Right atrium auricular region (tissue), 2 donors: ENCODE measurements at regions not wholly inside any gene's neighbourhood (a gene's known extent, or its start where the extent isn't known, plus 50 kb on each side); places are given as distances from the start of the nearest gene placed in this dataset.

ENCODE experiments used
- DNase-seq: peaks from one replicate; pipeline ENCODE4 v3.0.0-alpha.2; 2019; ENCODE audit warnings: low spot score
- H3K27ac ChIP-seq, 2 donors: fragments of 200-600 bp; sonication (generic); 1 replicate in 1 of 2; 2 replicates in 1 of 2; pipeline ENCODE4 v1.5.1; 2016 to 2019
- H3K27me3 ChIP-seq, 2 donors: fragments of 200-600 bp; sonication (generic); one replicate each; pipeline versions ENCODE4 v1.5.1 to v1.6.0; 2017 to 2019
- H3K36me3 ChIP-seq: fragments of 200-600 bp; sonication (generic); one replicate; pipeline ENCODE4 v1.5.1; 2016
- H3K4me1 ChIP-seq, 2 donors: fragments of 200-600 bp; sonication (generic); one replicate each; pipeline versions ENCODE4 v1.5.1 to v1.6.0; 2017 to 2019
- H3K4me3 ChIP-seq, 2 donors: fragments of 200-600 bp; sonication (generic); 1 replicate in 1 of 2; 2 replicates in 1 of 2; pipeline ENCODE4 v1.5.1; 2017 to 2019; ENCODE audit warnings: mild to moderate bottlenecking in 1 of 2, moderate library complexity in 1 of 2
- H3K9me3 ChIP-seq, 2 donors: fragments of 200-600 bp; sonication (generic); one replicate each; pipeline ENCODE4 v1.5.1; 2019
- TF ChIP-seq, protein P1 (sequence below), 2 donors: fragments of 200-600 bp; sonication (generic); IDR thresholded peaks; one replicate each; pipeline ENCODE4 v1.5.1; 2019; ENCODE audit warnings: antibody characterized with exemption in 2 of 2

DNA sequence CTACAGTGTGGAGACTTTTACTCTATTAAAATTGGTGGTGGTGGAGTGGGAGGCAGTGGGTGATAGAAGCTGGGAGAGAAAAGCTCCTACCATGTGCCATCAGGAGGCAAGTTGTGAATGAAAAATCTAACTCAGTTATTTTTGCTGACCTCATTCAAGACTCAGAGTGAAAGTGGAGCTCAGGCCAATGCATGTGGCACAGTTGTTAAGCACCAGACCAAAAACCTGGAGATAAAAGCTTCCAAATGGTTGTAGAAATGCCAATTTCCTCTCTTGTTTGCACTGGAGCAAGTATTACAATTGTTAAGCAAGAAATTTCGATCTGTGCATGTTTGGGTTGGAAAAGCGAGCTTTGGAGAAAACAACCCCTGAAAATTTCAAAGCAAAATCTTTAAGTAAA lies 81.5 kb upstream of the PRICKLE2 start:
- Histone ChIP-seq H3K9me3 (no peaks in the 10 kb centered on the region), H3K27ac (no peak overlapping the region), H3K4me3 (no peak overlapping the region), H3K36me3 (no peaks in the 10 kb centered on the region), H3K4me1 (peaks cover 0 to 4% of the 10 kb centered on the region in 2 donors), H3K27me3 (no peaks in the 10 kb centered on the region)
- TF ChIP-seq, protein P1, sequence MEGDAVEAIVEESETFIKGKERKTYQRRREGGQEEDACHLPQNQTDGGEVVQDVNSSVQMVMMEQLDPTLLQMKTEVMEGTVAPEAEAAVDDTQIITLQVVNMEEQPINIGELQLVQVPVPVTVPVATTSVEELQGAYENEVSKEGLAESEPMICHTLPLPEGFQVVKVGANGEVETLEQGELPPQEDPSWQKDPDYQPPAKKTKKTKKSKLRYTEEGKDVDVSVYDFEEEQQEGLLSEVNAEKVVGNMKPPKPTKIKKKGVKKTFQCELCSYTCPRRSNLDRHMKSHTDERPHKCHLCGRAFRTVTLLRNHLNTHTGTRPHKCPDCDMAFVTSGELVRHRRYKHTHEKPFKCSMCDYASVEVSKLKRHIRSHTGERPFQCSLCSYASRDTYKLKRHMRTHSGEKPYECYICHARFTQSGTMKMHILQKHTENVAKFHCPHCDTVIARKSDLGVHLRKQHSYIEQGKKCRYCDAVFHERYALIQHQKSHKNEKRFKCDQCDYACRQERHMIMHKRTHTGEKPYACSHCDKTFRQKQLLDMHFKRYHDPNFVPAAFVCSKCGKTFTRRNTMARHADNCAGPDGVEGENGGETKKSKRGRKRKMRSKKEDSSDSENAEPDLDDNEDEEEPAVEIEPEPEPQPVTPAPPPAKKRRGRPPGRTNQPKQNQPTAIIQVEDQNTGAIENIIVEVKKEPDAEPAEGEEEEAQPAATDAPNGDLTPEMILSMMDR (IDR thresholded peaks at IDR 0.05): no peak
- DNase-seq: no peak

DNA sequence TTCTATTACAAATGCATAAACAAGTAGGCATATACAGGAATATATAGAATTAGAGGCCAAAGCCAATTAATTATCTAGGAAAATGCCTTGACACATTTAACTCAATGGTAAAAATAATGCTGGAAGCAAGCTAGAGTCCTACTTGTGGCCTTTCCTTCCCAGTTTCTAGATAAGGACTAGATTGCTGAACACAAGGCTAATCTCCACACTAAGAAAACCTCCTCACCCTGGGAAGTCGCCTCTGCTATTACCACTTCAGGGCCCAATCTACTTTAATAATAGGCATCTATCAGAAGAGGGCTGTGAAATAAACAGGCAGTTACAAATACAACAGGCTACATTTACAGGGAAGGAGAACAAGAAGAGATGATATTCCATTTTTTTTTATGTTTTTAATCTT lies 80.5 kb upstream of the PRICKLE2 start:
- H3K4me3 ChIP-seq: no peak overlapping the region
- no peaks in the 10 kb centered on the region for H3K36me3 ChIP-seq
- H3K27ac ChIP-seq: no peak overlapping the region
- no peaks in the 10 kb centered on the region for H3K4me1 ChIP-seq
- no peak for DNase-seq
- no peaks in the 10 kb centered on the region for H3K27me3 ChIP-seq
- no peaks in the 10 kb centered on the region for H3K9me3 ChIP-seq
- TF ChIP-seq, protein P1 (IDR thresholded peaks at IDR 0.05): no peak

- Histone ChIP-seq H3K36me3 (no peaks in the 10 kb centered on the region), H3K27ac (no peak overlapping the region), H3K27me3 (no peaks in the 10 kb centered on the region), H3K4me1 (no peaks in the 10 kb centered on the region), H3K4me3 (no peak overlapping the region), H3K9me3 (no peaks in the 10 kb centered on the region)
- TF ChIP-seq, protein P1 (IDR thresholded peaks at IDR 0.05): no peak
- no peak for DNase-seq
Observed at GRCh38 chr3:64304828-64305410, 79.7 kb upstream of the PRICKLE2 start.

- no peaks in the 10 kb centered on the region for H3K27me3 ChIP-seq
- no peak for DNase-seq
- no peak overlapping the region for H3K27ac ChIP-seq
- TF ChIP-seq, protein P1 (IDR thresholded peaks at IDR 0.05): no peak
- H3K4me3 ChIP-seq: no peak overlapping the region
- H3K36me3 ChIP-seq: no peaks in the 10 kb centered on the region
- H3K4me1 ChIP-seq: no peaks in the 10 kb centered on the region
- H3K9me3 ChIP-seq: no peaks in the 10 kb centered on the region
Observed at GRCh38 chr3:64303881-64304280, 78.6 kb upstream of the PRICKLE2 start.

DNA sequence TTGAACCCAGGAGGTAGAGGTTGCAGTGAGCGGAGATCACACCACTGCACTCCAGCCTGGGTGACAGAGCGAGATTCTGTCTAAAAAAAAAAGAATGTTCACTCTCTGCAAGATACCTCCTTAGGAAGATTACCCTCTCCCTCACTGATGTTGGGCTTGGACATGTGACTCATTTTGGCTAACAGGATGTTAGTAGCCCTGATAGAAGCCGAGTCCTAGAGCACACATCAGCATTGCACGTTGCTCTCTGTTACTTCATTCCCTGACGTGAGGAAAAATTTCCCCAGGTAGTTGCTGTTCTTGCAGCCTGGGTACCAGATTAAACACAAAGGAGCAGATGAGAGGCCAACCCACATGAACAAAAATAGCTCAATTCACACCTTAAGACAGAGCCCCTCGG lies 78.1 kb upstream of the PRICKLE2 start:
- Histone ChIP-seq H3K27ac (no peak overlapping the region), H3K27me3 (no peaks in the 10 kb centered on the region), H3K9me3 (no peaks in the 10 kb centered on the region), H3K4me1 (no peaks in the 10 kb centered on the region), H3K36me3 (no peaks in the 10 kb centered on the region), H3K4me3 (no peak overlapping the region)
- DNase-seq: no peak
- TF ChIP-seq, protein P1 (IDR thresholded peaks at IDR 0.05): no peak

DNA sequence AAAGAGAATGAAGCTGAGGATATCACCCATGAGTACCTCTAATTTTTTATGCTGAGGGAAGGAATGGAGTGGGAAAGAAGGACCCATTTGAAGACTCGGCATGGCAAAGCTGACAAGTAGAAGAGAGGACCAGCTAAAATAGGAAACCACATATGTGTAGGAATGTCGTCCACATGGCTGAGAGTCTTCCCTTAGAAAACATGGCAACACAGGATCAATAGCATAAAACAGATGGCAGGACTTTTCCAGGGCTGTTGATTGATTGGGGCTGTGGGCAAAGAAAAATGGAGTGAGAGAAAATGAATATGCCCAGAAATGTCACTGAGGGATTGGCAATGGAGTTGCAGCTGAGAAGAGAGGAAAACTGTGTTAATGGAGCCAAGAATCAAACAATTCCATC lies 76.2 kb upstream of the PRICKLE2 start:
- no peak overlapping the region for H3K4me3 ChIP-seq
- H3K27ac ChIP-seq: no peak overlapping the region
- peaks cover 0 to 16% of the 10 kb centered on the region in 2 donors for H3K9me3 ChIP-seq
- H3K36me3 ChIP-seq: no peaks in the 10 kb centered on the region
- TF ChIP-seq, protein P1 (IDR thresholded peaks at IDR 0.05): no peak
- no peaks in the 10 kb centered on the region for H3K4me1 ChIP-seq
- no peak for DNase-seq
- no peaks in the 10 kb centered on the region for H3K27me3 ChIP-seq
